Forelimb muscle (tissue), 1 donor: ENCODE measurements at regions not wholly inside any gene's neighbourhood (a gene's known extent, or its start where the extent isn't known, plus 50 kb on each side); places are given as distances from the start of the nearest gene placed in this dataset.
"Not testable (repeated sequence)": the region's sequence is repeated elsewhere in the genome, so short reads cannot be mapped to it uniquely, and the experiment has no call there.

ENCODE experiments used
- DNase-seq: peaks from one replicate; pipeline ENCODE4 v3.0.0-alpha.2; 2013; ENCODE audit warnings: low read depth

DNA sequence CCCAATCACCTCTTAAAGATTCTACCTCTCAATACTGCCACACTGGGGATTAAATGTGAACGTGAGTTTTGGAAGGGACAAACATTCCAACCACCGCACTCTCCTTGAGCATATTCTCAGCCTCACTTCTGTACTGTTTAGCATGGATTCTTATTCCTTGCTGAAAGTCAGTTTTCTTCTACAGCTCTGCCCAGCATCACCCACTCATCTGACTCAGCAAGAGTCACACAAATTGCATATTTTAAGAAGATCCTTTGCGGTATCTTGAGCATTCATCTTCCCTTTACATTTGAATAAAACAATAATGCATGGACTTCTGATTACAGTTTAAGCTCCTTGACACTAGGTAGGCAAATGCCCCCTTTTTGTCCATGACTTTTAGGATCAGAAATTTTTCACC lies 251.6 kb upstream of the MKLN1 start:
- no peak for DNase-seq

DNA sequence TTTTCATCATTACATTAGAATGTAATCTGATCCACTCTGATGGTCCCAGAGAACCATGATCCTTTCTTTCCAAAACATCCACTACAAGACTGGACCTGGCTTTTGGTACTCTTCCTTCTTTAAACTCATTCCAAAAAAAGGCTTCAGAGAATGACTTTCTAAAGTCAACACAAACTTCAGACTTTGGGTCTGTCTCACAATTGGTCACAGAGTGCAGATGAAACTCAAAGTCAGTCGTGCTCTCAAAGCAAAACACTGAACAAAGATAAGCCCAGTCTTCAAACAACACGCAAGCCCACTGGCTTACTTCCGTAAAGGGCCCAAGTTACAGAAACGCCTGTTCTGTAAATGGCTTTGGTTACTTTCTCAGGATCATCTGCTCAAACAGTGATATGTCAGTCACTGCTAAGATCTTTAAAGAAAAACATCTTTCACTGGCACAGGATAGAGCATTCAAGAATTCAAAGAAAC lies 250.9 kb upstream of the MKLN1 start:
- DNase-seq, result no peak

DNA sequence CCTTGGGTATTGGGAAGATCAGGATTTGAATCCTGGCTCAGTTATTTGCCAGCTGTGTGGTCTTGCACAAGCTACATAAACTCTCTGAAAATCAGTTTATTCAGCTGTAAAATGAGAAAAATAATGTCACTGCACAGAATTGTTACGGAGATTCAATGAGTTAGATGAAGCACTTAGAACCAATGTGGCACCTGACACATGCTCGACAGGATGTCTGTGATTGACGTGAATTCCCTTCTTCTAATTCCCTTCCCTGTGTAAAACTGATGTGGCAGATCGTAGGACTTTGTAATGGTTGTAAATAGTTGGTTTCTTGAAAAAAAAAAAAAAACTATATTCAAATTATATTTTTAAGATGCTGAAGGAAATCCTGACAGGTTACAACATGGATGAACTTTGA lies 249.9 kb upstream of the MKLN1 start:
- DNase-seq, result no peak

- DNase-seq, result no peak
Measured at GRCh38 chr7:131080754-131081153, 246.9 kb upstream of the MKLN1 start.

GRCh38 chr7:131081308-131081707 lies 246.4 kb upstream of the MKLN1 start:
- DNase-seq, result no peak

GRCh38 chr7:131083781-131084180 lies 243.9 kb upstream of the MKLN1 start:
- no peak for DNase-seq

DNA sequence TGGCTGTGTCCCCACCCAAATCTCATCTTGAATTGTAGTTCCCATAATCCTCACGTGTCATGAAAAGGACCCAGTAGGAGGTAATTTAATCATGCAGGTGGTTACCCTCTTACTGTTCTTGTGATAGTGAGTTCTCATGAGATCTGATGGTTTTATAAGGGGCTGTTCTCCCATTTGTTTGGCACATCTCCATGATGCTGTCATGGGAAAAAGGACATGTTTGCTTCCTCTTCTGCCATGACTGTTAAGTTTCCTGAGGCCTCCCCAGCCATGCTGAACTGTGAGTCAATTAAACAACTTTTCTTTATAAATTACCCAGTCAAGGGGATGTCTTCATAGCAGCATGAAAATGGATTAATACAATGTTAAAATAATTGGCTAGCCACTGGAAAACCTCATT lies 243.3 kb upstream of the MKLN1 start:
- not testable (repeated sequence) for DNase-seq

- no peak for DNase-seq
Measured at GRCh38 chr7:131087756-131088658, 239.7 kb upstream of the MKLN1 start.

- no peak for DNase-seq
Measured at GRCh38 chr7:131090188-131090587, 237.5 kb upstream of the MKLN1 start.

DNA sequence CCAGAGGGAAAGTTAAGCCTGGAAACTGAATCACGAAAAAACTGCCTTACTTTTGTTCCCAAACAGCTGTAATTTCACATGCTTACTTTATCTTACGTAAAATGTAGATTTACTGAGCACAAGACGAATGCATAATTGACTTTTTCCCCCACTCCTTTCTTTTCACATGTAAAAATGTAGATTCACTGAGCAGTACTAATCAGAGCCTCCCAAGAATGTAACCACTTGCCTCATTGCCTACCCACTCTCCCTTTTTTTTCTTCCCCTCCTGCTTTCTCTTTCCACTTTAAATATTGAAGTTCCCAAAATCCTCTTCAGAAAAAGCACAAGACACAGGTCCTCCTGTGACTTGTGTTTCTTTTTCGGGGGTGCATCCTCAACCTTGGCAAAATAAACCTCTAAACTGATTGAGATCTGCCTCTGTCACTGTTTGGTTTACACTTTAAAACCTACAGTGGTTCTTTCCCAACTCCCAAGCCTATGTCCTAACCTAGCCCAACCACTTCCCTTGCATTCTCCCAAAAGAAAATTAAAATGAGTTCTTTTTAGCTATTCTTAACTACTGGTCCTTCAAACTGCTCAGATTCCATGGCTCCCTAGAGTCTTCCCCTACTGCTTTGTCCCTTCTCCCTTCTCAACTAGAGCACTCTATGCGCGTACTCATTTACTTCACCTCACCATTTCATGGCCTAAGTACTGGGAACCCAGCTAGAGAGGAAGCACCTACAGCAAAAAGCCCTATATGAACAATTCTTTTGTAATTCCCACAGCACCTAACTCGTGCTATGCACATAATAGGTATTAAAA lies 236.6 kb upstream of the MKLN1 start:
- no peak for DNase-seq

- no peak for DNase-seq
Measured at GRCh38 chr7:131094685-131095084, 233.0 kb upstream of the MKLN1 start.

DNA sequence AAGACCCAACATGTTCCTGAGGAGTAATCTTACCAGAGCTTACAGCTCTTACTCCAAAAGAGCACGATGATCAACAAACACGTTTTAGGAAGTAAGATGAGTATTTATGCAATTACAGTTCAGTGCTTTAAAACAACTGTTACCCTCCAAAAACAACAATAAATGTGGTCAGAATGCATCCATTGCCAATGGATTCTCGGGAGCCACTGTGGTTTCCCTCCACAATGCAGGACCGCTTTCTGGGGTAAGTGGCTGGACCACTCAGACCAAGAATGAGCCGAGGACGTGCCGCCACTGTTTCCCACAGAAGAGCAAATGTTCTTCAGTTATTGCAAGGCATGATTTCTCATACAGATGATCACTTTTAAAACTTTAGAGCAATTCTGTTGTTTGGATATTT lies 232.3 kb upstream of the MKLN1 start:
- DNase-seq, result no peak

DNA sequence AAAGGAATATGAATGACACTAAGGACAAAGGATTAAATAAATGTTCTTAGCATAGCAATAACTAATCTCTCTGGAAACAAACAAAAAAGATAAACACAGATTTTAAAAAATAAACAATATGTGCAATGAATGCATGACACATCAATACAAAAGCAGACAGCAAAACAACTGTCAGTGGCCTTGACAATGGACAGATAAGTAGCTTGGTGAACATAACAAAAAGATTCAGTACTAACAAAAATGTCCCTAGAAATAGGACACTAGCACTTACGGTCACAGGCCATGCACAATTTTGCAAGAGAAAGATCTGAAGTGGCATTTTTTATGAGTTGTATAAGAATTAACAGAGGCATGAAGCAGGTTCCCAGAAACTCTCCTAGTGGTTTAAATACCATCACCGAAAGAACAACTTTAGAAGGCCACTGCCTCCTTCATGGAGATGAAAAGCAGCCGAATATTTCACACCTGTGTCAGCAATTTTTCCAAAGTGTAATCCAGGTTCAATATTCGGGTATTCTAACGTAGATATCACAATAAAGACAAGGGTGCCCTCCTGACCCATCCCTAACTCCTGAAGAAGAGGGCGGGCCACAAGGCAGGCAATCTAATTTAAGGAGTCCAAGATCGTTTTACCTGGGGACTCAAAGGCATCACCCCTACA lies 231.3 kb upstream of the MKLN1 start:
- DNase-seq, result no peak

GRCh38 chr7:131097662-131098376 lies 229.9 kb upstream of the MKLN1 start:
- DNase-seq, result no peak

- DNase-seq, result no peak
Measured at GRCh38 chr7:131098527-131098926, 229.1 kb upstream of the MKLN1 start.

- DNase-seq, result no peak
Measured at GRCh38 chr7:131100357-131101054, 227.2 kb upstream of the MKLN1 start.

DNA sequence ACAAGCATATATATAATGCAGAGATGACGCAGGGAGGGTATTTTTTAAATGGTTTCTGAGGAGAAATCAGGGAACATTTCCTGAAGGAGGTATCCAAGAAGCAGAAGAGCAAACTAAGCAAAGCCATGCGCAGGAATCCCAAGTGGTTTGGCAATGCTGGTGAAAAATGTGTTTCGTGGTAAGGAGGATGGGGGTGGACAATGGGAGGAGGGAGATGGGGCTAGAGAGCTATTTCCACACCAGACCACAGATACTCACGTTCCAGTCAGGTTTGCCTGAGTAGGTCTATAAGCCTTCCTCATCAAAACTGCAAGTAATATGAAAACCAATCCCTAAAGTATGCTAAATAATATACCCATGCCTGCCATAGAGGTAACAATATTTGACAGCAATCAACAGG lies 223.7 kb upstream of the MKLN1 start:
- no peak for DNase-seq

GRCh38 chr7:131104596-131105293 lies 222.9 kb upstream of the MKLN1 start:
- DNase-seq, result no peak

DNA sequence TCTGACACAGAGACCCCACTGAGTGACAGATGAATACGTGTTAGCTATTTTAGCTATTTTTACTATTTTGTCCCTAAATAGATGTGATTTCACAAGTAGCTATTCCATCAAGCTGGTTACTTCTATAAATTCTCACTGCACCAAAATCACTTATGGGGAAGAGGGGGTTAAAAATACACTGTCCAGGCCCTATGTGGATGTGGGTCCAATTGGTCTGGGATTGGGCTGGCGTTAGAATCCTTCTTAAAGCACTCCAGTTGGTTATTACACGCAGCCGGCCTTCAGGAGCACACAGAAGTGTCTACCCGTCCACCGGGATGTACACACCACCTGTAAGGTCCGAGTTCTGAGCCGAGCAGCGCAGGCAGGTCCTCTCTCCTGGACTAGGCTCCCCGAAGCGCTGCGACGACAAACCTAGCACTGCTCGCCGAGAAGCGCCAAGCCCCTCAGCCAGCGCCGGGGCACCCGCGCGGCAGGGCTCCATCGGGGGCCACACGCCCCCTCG lies 222.3 kb upstream of the MKLN1 start:
- DNase-seq, result no peak
